GM13977 (cell line): ENCODE measurements at regions not wholly inside any gene's neighbourhood (a gene's known extent, or its start where the extent isn't known, plus 50 kb on each side); places are given as distances from the start of the nearest gene placed in this dataset.

Experiments used
- DNase-seq: peaks from one replicate; pipeline ENCODE4 v3.0.0; 2012; ENCODE audit warnings: low spot score
- CTCF ChIP-seq: IDR thresholded peaks from 2 replicates; pipeline ENCODE4 v1.5.1; 2012; ENCODE audit warnings: mild to moderate bottlenecking, control low read depth; ENCODE audit not compliant: insufficient read depth; ENCODE audit errors: extremely low read depth, missing control alignments
- in situ Hi-C: fragments of 300-500 bp; cut with MboI; formaldehyde crosslinking; loops from one replicate; pipeline ENCODE4 v1.12.0; 2022; ENCODE audit warnings: low sequenced_read_pairs, low pct_unique_long_range_greater_than_20kb, mixed read lengths, inconsistent platforms; ENCODE audit not compliant: unreplicated experiment

GRCh38 chr5:3304346-3304745 lies 291.3 kb upstream of the IRX1 start:
- no peak for TF ChIP-seq CTCF
- DNase-seq: no peak
- in situ Hi-C loops: no loop called here

GRCh38 chr5:3303777-3304176 lies 291.9 kb upstream of the IRX1 start:
- TF ChIP-seq CTCF: no peak
- in situ Hi-C loops: no loop called here
- no peak for DNase-seq

GRCh38 chr5:3302228-3302627 lies 293.4 kb upstream of the IRX1 start:
- DNase-seq: no peak
- in situ Hi-C loops: no loop called here
- TF ChIP-seq CTCF: no peak

GRCh38 chr5:3301306-3301705 lies 294.3 kb upstream of the IRX1 start:
- in situ Hi-C loops: no loop called here
- TF ChIP-seq CTCF: no peak
- no peak for DNase-seq

- no peak for TF ChIP-seq CTCF
- in situ Hi-C loops: no loop called here
- DNase-seq: no peak
These were observed 294.9 kb upstream of the IRX1 start for GRCh38 chr5:3300726-3301125.

- no peak for TF ChIP-seq CTCF
- in situ Hi-C loops: no loop called here
- no peak for DNase-seq
These were observed 296.2 kb upstream of the IRX1 start for GRCh38 chr5:3299441-3299840.

- in situ Hi-C loops: no loop called here
- DNase-seq: no peak
- TF ChIP-seq CTCF: no peak
These were observed 297.8 kb upstream of the IRX1 start for GRCh38 chr5:3297853-3298252.
